ENCODE measurements at regions not wholly inside any gene's neighbourhood (a gene's known extent, or its start where the extent isn't known, plus 50 kb on each side); places are given as distances from the start of the nearest gene placed in this dataset.

DNA sequence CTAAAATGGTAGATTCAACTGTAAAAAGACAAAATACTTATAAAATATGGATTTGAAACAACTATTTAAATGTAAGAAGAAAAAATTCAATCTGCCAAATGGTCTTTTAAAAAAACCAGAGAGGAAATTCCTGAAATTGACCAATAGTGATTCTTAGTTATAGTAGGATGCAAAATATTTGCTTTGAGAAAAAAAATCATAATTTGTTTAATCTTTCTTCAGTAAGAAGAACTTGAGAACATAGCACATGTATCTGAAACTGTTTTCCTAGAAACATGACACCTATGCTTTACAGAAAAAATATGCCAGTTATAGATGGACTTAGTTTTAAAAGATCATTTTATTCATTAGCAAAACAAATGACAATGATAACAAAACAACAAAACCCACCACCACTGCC is 186.9 kb upstream of the CD180 start:
- Histone ChIP-seq H3K36me3 (no peaks in the 10 kb centered on the region), H3K4me1 (no peaks in the 10 kb centered on the region), H3K27me3 (no peaks in the 10 kb centered on the region), H3K9me3 (no peaks in the 10 kb centered on the region), H3K4me3 (no peak overlapping the region), H3K27ac (no peak overlapping the region)
- DNase-seq: no peak
- intact Hi-C loops (cut with DNase I; ENCODE audit: low total_unique reads): no loop called here
- TF ChIP-seq, protein P1, sequence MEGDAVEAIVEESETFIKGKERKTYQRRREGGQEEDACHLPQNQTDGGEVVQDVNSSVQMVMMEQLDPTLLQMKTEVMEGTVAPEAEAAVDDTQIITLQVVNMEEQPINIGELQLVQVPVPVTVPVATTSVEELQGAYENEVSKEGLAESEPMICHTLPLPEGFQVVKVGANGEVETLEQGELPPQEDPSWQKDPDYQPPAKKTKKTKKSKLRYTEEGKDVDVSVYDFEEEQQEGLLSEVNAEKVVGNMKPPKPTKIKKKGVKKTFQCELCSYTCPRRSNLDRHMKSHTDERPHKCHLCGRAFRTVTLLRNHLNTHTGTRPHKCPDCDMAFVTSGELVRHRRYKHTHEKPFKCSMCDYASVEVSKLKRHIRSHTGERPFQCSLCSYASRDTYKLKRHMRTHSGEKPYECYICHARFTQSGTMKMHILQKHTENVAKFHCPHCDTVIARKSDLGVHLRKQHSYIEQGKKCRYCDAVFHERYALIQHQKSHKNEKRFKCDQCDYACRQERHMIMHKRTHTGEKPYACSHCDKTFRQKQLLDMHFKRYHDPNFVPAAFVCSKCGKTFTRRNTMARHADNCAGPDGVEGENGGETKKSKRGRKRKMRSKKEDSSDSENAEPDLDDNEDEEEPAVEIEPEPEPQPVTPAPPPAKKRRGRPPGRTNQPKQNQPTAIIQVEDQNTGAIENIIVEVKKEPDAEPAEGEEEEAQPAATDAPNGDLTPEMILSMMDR (IDR thresholded peaks at IDR 0.05): no peak

DNA sequence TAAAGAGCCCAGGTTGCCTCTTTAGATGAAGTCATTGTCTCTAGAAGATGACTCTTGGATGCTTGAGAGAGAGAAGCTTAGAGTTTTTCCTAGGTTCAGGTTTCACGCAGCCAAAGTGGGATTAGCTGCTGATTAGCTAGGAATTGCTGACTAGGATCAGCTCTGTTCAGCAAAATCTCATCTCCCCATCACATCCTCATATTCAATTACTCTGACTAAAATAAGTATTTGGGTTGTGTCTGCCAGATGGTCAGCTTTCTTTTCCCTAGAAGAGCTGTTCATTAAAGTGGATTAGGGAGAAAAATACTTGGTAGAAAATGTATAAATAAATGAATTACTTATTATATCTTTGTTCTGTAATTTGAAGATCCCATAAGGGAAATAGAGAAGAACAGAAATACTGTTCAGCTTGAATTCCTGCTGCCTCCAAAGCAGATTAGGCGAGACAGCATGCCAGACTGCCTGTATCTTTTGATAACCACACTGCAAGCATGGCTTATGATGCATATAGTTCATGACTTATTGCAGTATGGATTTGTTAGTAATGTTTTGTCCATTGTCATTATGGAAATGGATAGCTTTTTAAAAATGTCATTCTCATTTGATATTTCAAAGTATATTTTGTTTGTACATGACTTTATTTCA is 184.8 kb upstream of the CD180 start:
- no peaks in the 10 kb centered on the region for H3K36me3 ChIP-seq
- no peak overlapping the region for H3K4me3 ChIP-seq
- DNase-seq: no peak
- TF ChIP-seq, protein P1 (IDR thresholded peaks at IDR 0.05): no peak
- intact Hi-C loops (cut with DNase I; ENCODE audit: low total_unique reads): no loop called here
- H3K9me3 ChIP-seq: no peaks in the 10 kb centered on the region
- no peaks in the 10 kb centered on the region for H3K4me1 ChIP-seq
- no peaks in the 10 kb centered on the region for H3K27me3 ChIP-seq
- no peak overlapping the region for H3K27ac ChIP-seq

DNA sequence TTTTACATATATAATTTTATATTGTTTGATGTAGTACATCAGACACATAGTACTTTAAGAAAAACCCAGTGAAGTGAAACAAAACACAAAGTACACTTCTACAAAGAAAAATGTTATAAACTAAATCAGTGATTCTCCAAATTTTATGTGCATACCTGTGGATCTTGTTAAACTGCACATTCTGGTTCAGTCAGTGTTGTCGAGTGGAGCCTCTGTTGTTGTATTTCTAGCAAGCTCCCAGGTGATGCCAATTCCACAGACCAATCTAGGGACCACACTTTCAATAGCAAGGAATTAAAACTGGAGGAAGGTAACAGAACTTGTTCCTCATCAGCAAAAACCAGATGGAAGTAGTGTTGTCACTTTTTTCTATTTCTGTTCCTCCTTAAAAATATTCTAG is 183.8 kb upstream of the CD180 start:
- TF ChIP-seq, protein P1 (IDR thresholded peaks at IDR 0.05): no peak
- no peak overlapping the region for H3K27ac ChIP-seq
- intact Hi-C loops (cut with DNase I; ENCODE audit: low total_unique reads): no loop called here
- H3K4me3 ChIP-seq: no peak overlapping the region
- H3K9me3 ChIP-seq: no peaks in the 10 kb centered on the region
- H3K27me3 ChIP-seq: no peaks in the 10 kb centered on the region
- no peak for DNase-seq
- H3K4me1 ChIP-seq: no peaks in the 10 kb centered on the region
- no peaks in the 10 kb centered on the region for H3K36me3 ChIP-seq

DNA sequence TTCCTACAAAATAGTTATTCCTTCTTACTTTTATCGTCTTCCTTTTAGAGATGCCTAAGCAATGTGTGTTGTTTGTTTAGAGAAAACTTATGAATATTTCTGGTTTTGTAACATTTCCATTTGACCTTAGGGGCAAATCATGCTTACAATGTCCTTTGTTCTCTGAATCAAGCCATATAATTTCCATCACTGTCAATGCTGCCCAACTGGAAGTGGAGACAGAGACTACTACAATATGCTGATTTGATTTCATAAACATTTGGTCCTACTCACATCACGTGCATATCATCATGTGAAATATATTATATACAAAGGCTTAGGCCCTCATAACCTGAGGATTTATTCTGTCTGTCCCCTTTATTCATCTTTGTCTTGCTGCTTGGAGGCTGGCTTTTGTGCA is 183.2 kb upstream of the CD180 start:
- Histone ChIP-seq H3K4me3 (no peak overlapping the region), H3K4me1 (no peaks in the 10 kb centered on the region), H3K9me3 (no peaks in the 10 kb centered on the region), H3K27me3 (no peaks in the 10 kb centered on the region), H3K27ac (no peak overlapping the region), H3K36me3 (no peaks in the 10 kb centered on the region)
- intact Hi-C loops (cut with DNase I; ENCODE audit: low total_unique reads): no loop called here
- DNase-seq: no peak
- TF ChIP-seq, protein P1 (IDR thresholded peaks at IDR 0.05): no peak

DNA sequence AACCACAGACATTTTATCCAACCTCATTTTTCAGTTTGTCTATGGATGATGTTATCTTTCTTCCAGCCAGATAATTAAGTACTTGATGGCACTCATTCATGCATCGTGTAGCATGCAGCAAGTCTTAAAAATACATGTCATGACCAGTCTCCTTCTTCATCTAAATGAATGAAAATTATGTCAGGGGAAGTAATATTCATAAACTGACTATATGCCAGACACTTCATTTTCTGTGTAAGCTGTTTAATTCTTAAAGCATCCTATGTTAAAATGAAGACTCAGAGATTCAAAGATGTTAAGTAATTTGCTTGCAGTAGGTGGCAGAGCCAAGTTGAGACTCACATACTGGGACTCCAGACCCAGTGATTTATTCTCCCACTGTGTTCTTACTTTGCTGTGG is 181.7 kb upstream of the CD180 start:
- TF ChIP-seq, protein P1 (IDR thresholded peaks at IDR 0.05): no peak
- Histone ChIP-seq H3K27ac (no peak overlapping the region), H3K27me3 (no peaks in the 10 kb centered on the region), H3K9me3 (no peaks in the 10 kb centered on the region), H3K4me3 (no peak overlapping the region), H3K4me1 (no peaks in the 10 kb centered on the region), H3K36me3 (no peaks in the 10 kb centered on the region)
- intact Hi-C loops (cut with DNase I; ENCODE audit: low total_unique reads): no loop called here
- DNase-seq: no peak

DNA sequence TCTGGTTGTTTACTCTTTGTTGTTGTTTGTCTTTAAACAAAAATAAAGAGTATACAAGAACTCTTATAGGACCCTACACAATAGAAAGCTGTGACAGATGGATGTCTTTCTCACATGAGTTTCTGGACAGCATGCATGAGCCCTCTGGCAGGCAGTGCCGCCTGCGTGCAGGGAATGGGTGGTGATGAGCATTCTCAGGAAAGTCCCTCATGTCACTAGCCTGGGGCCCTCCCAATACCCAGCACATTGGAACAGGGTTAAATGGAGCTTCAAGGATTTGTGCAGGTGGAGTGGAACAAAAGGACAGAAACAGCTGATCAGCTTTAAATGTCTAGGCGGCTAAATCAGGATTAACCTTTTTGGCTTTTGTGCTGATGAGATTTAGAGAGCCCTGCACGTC is 181.0 kb upstream of the CD180 start:
- no peak for DNase-seq
- intact Hi-C loops (cut with DNase I; ENCODE audit: low total_unique reads): no loop called here
- Histone ChIP-seq H3K4me1 (no peaks in the 10 kb centered on the region), H3K4me3 (no peak overlapping the region), H3K27me3 (no peaks in the 10 kb centered on the region), H3K36me3 (no peaks in the 10 kb centered on the region), H3K9me3 (no peaks in the 10 kb centered on the region), H3K27ac (no peak overlapping the region)
- TF ChIP-seq, protein P1 (IDR thresholded peaks at IDR 0.05): no peak

Data from tibial artery (tissue), 4 donors.